ENCODE measurements at regions not wholly inside any gene's neighbourhood (a gene's known extent, or its start where the extent isn't known, plus 50 kb on each side); places are given as distances from the start of the nearest gene placed in this dataset.

- TF ChIP-seq POLR2A (IDR thresholded peaks at IDR 0.05), result no peak
- no peak for TF ChIP-seq EP300 (IDR thresholded peaks at IDR 0.05)
Measured at GRCh38 chr1:228887101-228887500, 151.8 kb downstream of the RHOU start.
